Kidney epithelial cell (primary cell): ENCODE measurements at regions not wholly inside any gene's neighbourhood (a gene's known extent, or its start where the extent isn't known, plus 50 kb on each side); places are given as distances from the start of the nearest gene placed in this dataset.

Source experiments
- DNase-seq: peaks from one replicate; pipeline ENCODE4 v3.0.0-alpha.2; 2010; ENCODE audit warnings: low read depth
- H3K27me3 ChIP-seq: 2 replicates; pipeline ENCODE4 v1.6.0; 2011; ENCODE audit warnings: low read length; ENCODE audit not compliant: control insufficient read depth, insufficient read depth
- H3K36me3 ChIP-seq: 2 replicates; pipeline ENCODE4 v1.5.1; 2011; ENCODE audit warnings: low read length; ENCODE audit not compliant: control insufficient read depth, insufficient read depth
- H3K4me3 ChIP-seq: 2 replicates; pipeline ENCODE4 v1.5.1; 2011; ENCODE audit warnings: low read depth, mild to moderate bottlenecking, control low read depth, low read length
- CTCF ChIP-seq: IDR thresholded peaks from 2 replicates; pipeline ENCODE4 v1.5.1; 2011; ENCODE audit warnings: mild to moderate bottlenecking, moderate library complexity, low read length, control low read depth, inconsistent platforms; ENCODE audit not compliant: insufficient read depth, poor library complexity, severe bottlenecking

GRCh38 chr21:35475009-35475408 is 425.9 kb upstream of the RUNX1 start:
- TF ChIP-seq CTCF: no peak
- no peak overlapping the region for H3K4me3 ChIP-seq
- H3K36me3 ChIP-seq: no peaks in the 10 kb centered on the region
- no peaks in the 10 kb centered on the region for H3K27me3 ChIP-seq
- no peak for DNase-seq

GRCh38 chr21:35473496-35473895 is 424.4 kb upstream of the RUNX1 start:
- no peak for DNase-seq
- no peak overlapping the region for H3K4me3 ChIP-seq
- H3K27me3 ChIP-seq: no peaks in the 10 kb centered on the region
- no peak for TF ChIP-seq CTCF
- H3K36me3 ChIP-seq: no peaks in the 10 kb centered on the region

- H3K27me3 ChIP-seq: no peaks in the 10 kb centered on the region
- TF ChIP-seq CTCF: no peak
- no peaks in the 10 kb centered on the region for H3K36me3 ChIP-seq
- H3K4me3 ChIP-seq: no peak overlapping the region
- DNase-seq: no peak
These were observed 421.4 kb upstream of the RUNX1 start for GRCh38 chr21:35470522-35470921.

GRCh38 chr21:35469498-35469897 is 420.4 kb upstream of the RUNX1 start:
- Histone ChIP-seq H3K36me3 (no peaks in the 10 kb centered on the region), H3K27me3 (no peaks in the 10 kb centered on the region), H3K4me3 (no peak overlapping the region)
- no peak for TF ChIP-seq CTCF
- no peak for DNase-seq

- DNase-seq: no peak
- Histone ChIP-seq H3K4me3 (no peak overlapping the region), H3K36me3 (no peaks in the 10 kb centered on the region)
These were observed 419.9 kb upstream of the RUNX1 start for GRCh38 chr21:35468991-35469390.

More at GRCh38 chr21:35468991-35469390, 419.9 kb upstream of the RUNX1 start:
- TF ChIP-seq CTCF: no peak
- no peaks in the 10 kb centered on the region for H3K27me3 ChIP-seq
